ENCODE measurements at regions not wholly inside any gene's neighbourhood (a gene's known extent, or its start where the extent isn't known, plus 50 kb on each side); places are given as distances from the start of the nearest gene placed in this dataset.
"Not testable (repeated sequence)": the region's sequence is repeated elsewhere in the genome, so short reads cannot be mapped to it uniquely, and the experiment has no call there.

- no peak for TF ChIP-seq CTCF (IDR thresholded peaks at IDR 0.05; ENCODE audit: borderline replicate concordance, insufficient read depth, low read depth, low read length)
- no peak overlapping the region for H3K4me3 ChIP-seq (ENCODE audit: low read depth, low read length)
Observed at GRCh38 chr22:47878460-47878859, 1116.0 kb downstream of the TBC1D22A start.

- H3K4me3 ChIP-seq (ENCODE audit: low read depth, low read length) = no peak overlapping the region
- TF ChIP-seq CTCF (IDR thresholded peaks at IDR 0.05; ENCODE audit: borderline replicate concordance, insufficient read depth, low read depth, low read length) = no peak
Observed at GRCh38 chr22:47872761-47873535, 1110.5 kb downstream of the TBC1D22A start.

- TF ChIP-seq CTCF (IDR thresholded peaks at IDR 0.05; ENCODE audit: borderline replicate concordance, insufficient read depth, low read depth, low read length) = no peak
- no peak overlapping the region for H3K4me3 ChIP-seq (ENCODE audit: low read depth, low read length)
Observed at GRCh38 chr22:47865626-47866025, 1103.2 kb downstream of the TBC1D22A start.

DNA sequence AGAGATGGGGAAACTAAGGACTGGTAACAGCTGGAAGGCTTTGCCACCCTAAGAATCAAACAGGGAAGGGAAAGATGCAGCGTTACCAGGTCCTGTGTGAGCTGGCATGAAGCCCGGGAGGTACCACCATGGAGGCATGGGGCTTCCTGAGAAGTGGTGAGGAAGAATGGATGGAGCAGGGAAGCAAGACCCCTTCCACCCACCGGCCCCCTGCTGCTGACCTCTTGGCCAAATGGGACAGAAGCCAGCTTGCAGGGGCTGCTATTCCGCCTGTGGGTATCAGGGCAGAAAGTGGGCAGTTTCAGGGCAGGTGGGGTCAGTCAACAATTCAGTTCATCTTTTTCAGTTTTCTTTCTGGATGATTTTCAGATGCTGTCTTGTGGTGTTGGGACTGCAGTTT, 1099.9 kb downstream of the TBC1D22A start:
- no peak for TF ChIP-seq CTCF (IDR thresholded peaks at IDR 0.05; ENCODE audit: borderline replicate concordance, insufficient read depth, low read depth, low read length)
- no peak overlapping the region for H3K4me3 ChIP-seq (ENCODE audit: low read depth, low read length)

DNA sequence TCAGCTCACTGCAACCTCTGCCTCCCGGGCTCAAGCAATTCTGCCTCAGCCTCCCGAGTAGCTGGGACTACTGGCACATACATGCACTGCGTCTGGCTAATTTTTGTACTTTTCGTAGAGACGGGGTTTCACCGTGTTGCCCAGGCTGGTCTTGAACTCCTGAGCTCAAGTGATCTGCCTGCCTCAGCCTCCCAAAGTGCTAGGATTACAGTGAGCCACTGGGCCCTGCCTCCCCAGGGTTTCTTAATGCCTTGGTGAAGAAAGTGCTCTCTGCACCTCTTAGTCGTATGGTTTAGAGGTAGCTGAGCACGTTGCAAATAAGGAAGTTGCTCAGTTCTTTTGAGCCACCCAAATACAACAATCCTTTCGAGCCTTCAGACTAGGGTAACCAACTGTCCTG, 1098.5 kb downstream of the TBC1D22A start:
- not testable (repeated sequence) for H3K4me3 ChIP-seq (ENCODE audit: low read depth, low read length)

GRCh38 chr22:47859881-47860525, 1097.6 kb downstream of the TBC1D22A start:
- no peak for TF ChIP-seq CTCF (IDR thresholded peaks at IDR 0.05; ENCODE audit: borderline replicate concordance, insufficient read depth, low read depth, low read length)
- no peak overlapping the region for H3K4me3 ChIP-seq (ENCODE audit: low read depth, low read length)

DNA sequence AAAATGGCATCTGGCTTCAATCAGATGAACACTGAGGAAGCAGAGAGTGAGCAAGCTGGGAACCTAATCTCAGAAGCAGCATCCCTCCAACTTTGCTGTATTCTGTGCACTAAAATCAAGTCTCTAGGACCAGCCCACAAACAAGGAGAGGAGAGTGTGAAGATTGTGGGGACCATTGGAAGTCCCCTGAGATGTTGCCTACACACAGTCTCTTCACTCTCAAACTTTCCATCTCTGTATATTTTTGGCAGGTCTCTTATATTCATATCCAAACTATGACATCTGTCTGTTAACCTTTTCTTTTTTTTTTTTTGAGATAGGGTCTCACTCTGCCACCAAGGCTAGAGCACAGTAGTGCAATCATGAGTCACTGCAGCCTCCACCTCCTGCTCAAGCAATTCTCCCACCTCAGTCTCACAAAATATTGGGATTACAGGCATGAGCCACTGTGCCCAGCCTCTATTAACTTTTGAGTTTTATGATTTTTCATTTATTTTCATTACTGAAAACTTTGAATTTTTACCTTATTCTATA, 1096.4 kb downstream of the TBC1D22A start:
- H3K4me3 ChIP-seq (ENCODE audit: low read depth, low read length) = no peak overlapping the region
- TF ChIP-seq CTCF (IDR thresholded peaks at IDR 0.05; ENCODE audit: borderline replicate concordance, insufficient read depth, low read depth, low read length) = no peak
